RWPE2 (cell line): ENCODE measurements at regions not wholly inside any gene's neighbourhood (a gene's known extent, or its start where the extent isn't known, plus 50 kb on each side); places are given as distances from the start of the nearest gene placed in this dataset.

Experiments used
- ATAC-seq: fragments of 200-7000 bp; cut with Tn5 transposase; 3 replicates; pipeline ENCODE4 v1.9.1; 2021; ENCODE audit warnings: low read depth
- DNase-seq: peaks from one replicate; pipeline ENCODE4 v3.0.0-alpha.2; 2020; ENCODE audit warnings: low spot score
- H3K27ac ChIP-seq: fragments of 450-650 bp; 2 replicates; pipeline ENCODE4 v1.5.1; 2017; ENCODE audit warnings: mild to moderate bottlenecking; ENCODE audit not compliant: poor library complexity, severe bottlenecking
- H3K27me3 ChIP-seq: fragments of 250-450 bp; sonication (Bioruptor Pico); 2 replicates; pipeline ENCODE4 v1.5.1; 2021; ENCODE audit warnings: mild to moderate bottlenecking, moderate library complexity; ENCODE audit not compliant: insufficient read depth, poor library complexity, severe bottlenecking
- H3K36me3 ChIP-seq: fragments of 250-450 bp; sonication (Bioruptor Pico); 2 replicates; pipeline ENCODE4 v1.5.1; 2020; ENCODE audit warnings: low read depth, mild to moderate bottlenecking, moderate library complexity
- H3K4me1 ChIP-seq: fragments of 250-450 bp; sonication (Bioruptor Pico); 2 replicates; pipeline ENCODE4 v1.5.1; 2021; ENCODE audit warnings: mild to moderate bottlenecking, moderate library complexity; ENCODE audit not compliant: insufficient read depth, poor library complexity, severe bottlenecking
- H3K4me3 ChIP-seq: fragments of 250-450 bp; sonication (Bioruptor Pico); 2 replicates; pipeline ENCODE4 v1.5.1; 2021; ENCODE audit warnings: mild to moderate bottlenecking, moderate library complexity; ENCODE audit not compliant: severe bottlenecking
- H3K9me3 ChIP-seq: fragments of 250-450 bp; sonication (Bioruptor Pico); 2 replicates; pipeline ENCODE4 v1.5.1; 2021; ENCODE audit warnings: mild to moderate bottlenecking, moderate library complexity; ENCODE audit not compliant: severe bottlenecking
- CTCF ChIP-seq: fragments of 450-650 bp; IDR thresholded peaks from one replicate; pipeline ENCODE4 v1.5.1; 2017; ENCODE audit warnings: mild to moderate bottlenecking, moderate library complexity; ENCODE audit not compliant: poor library complexity, severe bottlenecking

- H3K36me3 ChIP-seq = no peaks in the 10 kb centered on the region
- no peak overlapping the region for H3K27ac ChIP-seq
- no peak for ATAC-seq
Observed at GRCh38 chr14:65993103-65993502, 493.1 kb upstream of the CCDC196 start.

GRCh38 chr14:65993996-65994395 is 492.2 kb upstream of the CCDC196 start:
- H3K9me3 ChIP-seq = no peaks in the 10 kb centered on the region
- TF ChIP-seq CTCF = no peak
- no peak overlapping the region for H3K27ac ChIP-seq
- no peak overlapping the region for H3K4me3 ChIP-seq
- H3K4me1 ChIP-seq = no peaks in the 10 kb centered on the region
- H3K27me3 ChIP-seq = no peaks in the 10 kb centered on the region
- no peaks in the 10 kb centered on the region for H3K36me3 ChIP-seq
- no peak for DNase-seq
- ATAC-seq = no peak

More at GRCh38 chr14:65993103-65993502, 493.1 kb upstream of the CCDC196 start:
- Histone ChIP-seq H3K27me3 (no peaks in the 10 kb centered on the region), H3K9me3 (no peaks in the 10 kb centered on the region), H3K4me1 (no peaks in the 10 kb centered on the region), H3K4me3 (no peak overlapping the region)
- DNase-seq = no peak
- TF ChIP-seq CTCF = no peak

- Histone ChIP-seq H3K27ac (no peak overlapping the region), H3K27me3 (no peaks in the 10 kb centered on the region), H3K9me3 (peaks cover 3% of the 10 kb centered on the region), H3K36me3 (no peaks in the 10 kb centered on the region), H3K4me1 (no peaks in the 10 kb centered on the region), H3K4me3 (no peak overlapping the region)
- ATAC-seq = no peak
- no peak for TF ChIP-seq CTCF
- no peak for DNase-seq
Observed at GRCh38 chr14:65997347-65997746, 488.8 kb upstream of the CCDC196 start.

- DNase-seq (no peak), ATAC-seq (no peak)
- TF ChIP-seq CTCF = no peak
- Histone ChIP-seq H3K27ac (no peak overlapping the region), H3K9me3 (peaks cover 3% of the 10 kb centered on the region), H3K36me3 (no peaks in the 10 kb centered on the region), H3K4me3 (no peak overlapping the region), H3K4me1 (no peaks in the 10 kb centered on the region), H3K27me3 (no peaks in the 10 kb centered on the region)
Observed at GRCh38 chr14:65999865-66000264, 486.3 kb upstream of the CCDC196 start.

GRCh38 chr14:66000766-66001165 is 485.4 kb upstream of the CCDC196 start:
- H3K4me3 ChIP-seq = no peak overlapping the region
- H3K27ac ChIP-seq = no peak overlapping the region
- H3K9me3 ChIP-seq = peaks cover 3% of the 10 kb centered on the region
- no peaks in the 10 kb centered on the region for H3K4me1 ChIP-seq
- H3K36me3 ChIP-seq = no peaks in the 10 kb centered on the region
- TF ChIP-seq CTCF = no peak
- ATAC-seq (no peak), DNase-seq (no peak)
- H3K27me3 ChIP-seq = no peaks in the 10 kb centered on the region
